GM21367 (cell line): ENCODE measurements at regions not wholly inside any gene's neighbourhood (a gene's known extent, or its start where the extent isn't known, plus 50 kb on each side); places are given as distances from the start of the nearest gene placed in this dataset.

ENCODE experiments used
- ATAC-seq: cut with Tn5 transposase; IDR thresholded peaks from one replicate; pipeline ENCODE4 v1.9.1; 2021; ENCODE audit not compliant: unreplicated experiment

DNA sequence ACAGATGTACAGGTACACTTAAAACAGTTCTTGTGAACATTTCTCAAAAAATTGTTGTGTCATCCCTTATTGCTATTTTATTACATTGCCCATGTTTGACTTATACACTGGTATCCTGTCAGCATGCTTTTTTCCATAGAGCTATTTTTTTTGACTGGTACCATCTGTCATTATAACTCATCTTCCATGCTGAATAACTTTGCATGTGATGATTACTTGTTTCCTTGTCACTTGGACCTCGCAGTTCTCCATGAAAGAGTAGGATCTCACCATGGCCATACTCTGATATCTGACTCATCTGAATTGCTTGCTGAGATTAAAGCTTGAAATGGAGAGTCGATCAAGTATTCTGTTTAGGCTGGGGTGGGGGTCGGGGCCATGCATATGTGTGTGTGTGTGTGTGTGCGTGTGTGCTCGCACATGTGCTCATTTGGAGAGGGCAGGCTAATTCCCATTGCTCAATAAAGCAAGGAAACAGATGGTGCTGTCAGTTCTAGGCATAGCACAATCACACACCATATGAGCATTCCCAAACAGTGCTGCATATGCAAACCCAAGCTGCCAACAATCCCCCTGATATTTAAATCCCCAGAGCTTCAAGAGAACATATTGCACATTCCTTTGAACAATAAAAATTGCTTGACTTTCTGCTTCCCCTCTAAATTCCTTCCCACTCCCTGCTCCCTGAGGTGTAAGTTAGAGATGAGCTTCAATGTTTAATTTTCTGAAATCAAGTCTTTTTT lies 62.9 kb downstream of the NHLRC3 start:
- no peak for ATAC-seq

DNA sequence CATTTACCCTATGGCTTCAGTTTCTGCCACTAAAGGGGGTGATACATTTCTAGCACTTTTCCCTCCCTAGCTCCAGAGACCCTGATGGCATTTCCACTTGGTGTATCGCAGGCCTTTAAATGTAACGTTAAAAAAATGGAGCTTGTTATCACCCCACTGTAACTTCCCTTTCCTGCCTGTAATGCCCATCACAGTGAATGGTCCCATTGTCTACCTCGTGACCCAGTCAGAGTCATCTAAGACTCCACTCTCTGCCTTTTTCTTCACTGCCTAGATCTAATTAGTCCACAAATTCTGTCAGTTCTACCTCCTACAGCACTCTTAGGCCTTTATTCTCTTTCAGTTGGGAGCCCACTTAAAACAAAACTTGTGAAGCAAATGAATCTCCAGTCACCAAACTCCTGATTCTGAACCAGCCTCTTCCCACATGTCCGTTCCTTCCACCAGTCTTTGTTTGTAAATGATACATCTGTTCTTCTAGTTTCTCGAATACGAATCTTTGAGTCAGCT lies 64.8 kb downstream of the NHLRC3 start:
- no peak for ATAC-seq

DNA sequence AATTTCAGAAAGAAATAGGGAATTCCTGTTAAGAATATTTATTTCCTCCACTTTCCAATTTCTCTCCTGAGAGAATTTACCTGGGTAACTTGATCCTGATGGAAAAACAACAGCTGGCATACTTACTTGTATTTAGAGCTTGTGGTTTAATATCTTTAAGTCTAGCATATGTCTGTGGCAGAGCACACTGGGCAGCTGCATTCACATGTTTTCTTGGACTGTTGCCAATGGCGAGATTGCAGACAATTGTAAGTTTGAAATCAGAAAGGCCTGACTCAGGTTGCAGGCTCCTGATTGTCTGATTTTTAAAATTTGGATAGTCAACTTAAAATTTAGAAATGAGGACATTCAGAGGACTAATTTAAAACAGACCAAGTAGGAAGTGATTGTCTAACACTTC lies 66.9 kb downstream of the NHLRC3 start:
- ATAC-seq = no peak

DNA sequence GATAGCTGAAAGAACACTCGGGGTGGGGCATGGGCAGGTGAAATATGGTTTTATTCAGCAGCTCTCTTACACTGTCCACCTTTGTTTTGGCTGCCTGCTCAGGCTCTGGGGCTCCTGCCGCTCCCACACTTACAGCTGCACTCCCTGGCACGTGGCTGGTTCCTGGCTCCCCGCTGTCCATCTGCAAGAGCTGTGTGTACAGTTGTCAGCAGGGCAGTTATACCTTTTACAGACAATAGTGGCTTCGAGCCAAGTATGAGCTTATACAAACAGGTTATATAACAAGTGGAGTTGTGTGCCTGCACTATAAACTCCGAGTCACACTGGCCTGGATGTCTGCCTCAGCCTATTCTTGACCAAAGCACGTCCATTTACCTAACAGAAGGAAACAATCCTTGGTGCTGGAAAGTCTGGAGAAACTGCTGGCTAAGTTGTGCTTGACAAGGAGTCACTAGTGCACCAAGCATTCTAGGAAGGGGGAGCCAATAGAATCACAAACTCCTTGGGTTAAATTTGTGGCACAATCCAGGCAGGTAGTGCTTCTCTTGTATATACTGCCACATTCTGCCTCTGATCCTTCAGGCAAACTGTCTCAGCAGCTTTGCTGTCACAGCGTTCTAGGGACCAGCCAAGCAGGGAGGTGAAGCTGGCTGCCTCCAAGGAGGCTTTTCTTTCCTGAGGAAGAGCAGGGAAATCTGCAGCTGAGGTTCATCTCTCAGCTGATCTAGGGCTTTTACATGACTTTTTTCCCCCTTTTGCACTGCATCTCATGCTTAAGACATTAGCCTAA lies 68.2 kb downstream of the NHLRC3 start:
- ATAC-seq = no peak

DNA sequence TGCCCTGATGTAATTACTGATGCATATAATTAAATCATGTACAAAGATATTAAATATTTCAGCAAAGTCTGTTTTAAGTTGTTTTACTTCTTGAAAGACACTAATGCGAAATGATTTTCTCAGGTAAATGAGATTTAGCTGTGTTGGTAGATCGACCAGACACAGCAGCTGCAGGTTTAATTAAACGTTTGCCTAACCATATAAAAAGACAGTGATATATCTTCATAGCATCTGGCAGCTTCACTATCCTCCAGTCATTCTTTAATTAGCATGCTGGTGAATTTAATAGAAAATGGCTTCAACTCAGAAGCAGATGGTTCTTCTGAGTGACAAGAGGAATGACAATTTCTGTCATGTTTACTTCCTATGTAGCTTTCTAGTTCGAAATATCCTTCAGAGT lies 69.3 kb downstream of the NHLRC3 start:
- ATAC-seq = no peak

DNA sequence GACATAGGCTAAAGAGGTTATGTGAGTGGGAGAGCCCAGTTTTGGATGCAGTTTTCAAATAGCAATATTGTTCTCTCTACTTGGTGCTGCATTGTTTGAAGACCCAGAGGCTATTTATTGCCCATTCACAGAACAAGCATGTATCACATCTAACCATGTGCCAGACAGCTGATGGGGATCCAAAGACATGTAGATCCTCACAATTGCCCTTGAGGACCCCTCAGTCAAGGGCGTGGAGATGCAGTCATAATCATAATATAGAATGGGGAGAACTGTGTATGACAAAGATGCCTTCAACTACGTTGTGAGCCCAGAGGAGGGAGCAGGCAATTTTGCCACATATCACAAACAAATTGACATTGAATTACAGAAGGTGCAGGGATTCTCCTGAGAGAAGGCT lies 70.5 kb downstream of the NHLRC3 start:
- no peak for ATAC-seq

DNA sequence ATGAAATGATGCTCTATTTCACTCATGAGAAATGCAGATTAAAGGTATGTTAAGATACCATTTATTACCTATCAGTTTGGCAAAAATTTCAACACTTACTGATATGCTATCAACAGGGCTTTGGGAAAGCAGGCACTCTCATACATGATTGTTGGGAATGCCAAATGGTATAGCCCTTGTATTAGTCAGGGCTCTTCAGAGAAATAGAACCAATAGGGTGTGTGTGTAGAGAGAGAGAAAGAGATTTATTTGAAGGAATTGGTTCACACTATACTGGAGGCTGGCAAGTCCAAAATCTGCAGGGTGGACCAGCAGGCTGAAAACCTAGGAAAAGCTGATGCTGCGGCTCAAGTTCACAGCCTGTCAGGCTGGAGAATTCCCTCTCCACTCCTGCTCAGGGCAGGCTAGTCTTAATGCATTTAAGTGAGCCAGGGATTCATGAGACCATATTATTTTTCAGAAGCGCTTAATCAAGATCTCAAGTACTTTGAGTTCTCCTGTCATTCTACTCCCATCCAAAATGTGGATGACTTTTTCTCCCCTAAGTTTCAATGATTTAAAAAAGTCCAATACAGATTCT lies 72.4 kb downstream of the NHLRC3 start:
- ATAC-seq = no peak

DNA sequence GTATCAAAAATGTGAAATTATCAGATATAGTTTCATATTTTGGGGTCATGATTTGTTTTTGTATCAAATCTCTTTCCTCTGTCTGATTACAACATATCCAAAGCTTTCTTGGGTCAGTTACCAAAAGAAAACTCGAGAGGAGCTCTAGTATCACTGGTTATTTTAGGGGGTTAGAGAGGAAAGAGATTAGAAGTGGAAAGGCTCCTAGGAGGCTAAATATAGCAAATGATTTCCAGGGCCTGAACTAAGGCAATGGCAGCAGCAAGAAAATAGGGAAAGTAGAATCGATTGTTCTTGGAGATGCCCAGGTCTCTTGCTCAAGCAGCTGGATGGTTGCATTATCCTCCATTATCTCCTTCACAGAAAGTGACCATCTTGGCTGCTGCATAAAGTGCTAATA lies 72.9 kb downstream of the NHLRC3 start:
- no peak for ATAC-seq

DNA sequence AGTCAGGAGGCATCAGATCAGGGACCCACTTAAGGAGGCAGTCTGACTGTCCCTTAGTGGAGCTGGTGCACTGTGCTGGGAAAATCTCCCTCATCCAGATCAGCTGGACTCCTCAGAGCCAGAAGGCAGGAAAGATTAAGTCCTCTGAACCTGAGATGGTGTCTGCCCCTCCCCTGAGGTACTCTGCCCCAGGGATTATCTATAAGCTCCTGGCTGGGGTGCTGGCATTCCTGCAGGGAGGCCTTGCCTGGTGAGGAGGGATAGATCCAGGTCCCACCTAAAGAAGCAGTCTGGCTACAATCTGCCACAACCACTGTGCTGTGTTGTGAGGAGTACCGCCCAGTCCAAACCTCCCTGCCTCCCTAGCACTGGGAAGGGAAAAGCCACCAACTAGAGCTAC lies 81.2 kb downstream of the NHLRC3 start:
- no peak for ATAC-seq

DNA sequence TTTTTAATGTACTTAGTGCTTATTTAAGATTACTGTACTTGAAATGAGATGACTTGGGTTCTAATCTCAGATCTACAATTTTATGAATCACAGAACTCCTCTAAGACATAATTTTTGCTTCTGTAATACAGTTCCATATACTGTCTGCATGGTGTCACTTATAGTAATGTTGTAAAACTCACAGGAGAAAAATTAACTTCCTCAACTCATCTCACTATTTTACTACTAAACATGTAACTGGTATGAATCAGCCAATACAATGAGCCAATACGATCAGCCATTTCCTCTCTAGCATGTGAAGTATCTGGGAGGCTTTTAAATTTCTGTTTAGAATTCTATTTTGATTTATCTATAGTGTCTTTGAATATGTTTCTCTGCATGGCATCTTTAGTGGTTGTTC lies 85.3 kb downstream of the NHLRC3 start:
- no peak for ATAC-seq

DNA sequence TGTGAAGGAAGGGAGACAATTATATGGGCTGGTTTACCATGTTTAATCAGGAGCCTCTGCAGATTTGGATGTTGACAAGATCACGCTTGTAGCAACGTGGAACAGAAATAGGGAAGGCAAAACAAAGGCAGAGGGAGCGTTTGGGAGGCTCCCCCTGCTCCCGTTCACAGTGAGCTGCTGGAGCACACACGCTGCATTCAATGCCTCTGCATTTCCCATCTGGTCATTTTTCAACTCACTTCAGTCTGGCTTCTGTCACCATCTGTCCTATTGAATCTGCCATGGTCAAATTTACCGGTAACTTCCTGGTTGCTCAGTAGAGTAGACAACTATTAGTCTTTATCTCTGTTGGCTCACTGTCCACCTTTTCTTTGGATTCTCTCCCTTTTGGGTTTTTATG lies 91.0 kb downstream of the NHLRC3 start:
- no peak for ATAC-seq

DNA sequence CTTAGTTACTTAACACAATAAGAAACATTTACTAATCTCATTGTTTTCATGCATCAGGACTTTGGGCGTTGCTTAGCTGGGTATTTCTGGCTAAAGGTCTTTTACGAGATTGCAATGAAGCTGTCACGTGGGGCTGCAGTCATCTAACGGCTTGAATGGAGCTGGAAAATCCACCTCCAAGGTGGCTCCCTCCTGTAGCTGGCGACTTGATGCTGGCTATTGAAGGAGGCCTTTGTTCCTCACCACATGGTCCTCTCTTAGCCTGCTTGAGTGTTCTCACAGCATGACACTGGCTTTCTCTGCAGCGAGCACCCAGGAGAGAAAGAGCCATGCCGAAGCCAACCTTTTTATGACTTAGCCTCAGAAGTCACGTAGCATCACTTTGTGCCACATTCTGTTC lies 92.0 kb downstream of the NHLRC3 start:
- no peak for ATAC-seq

DNA sequence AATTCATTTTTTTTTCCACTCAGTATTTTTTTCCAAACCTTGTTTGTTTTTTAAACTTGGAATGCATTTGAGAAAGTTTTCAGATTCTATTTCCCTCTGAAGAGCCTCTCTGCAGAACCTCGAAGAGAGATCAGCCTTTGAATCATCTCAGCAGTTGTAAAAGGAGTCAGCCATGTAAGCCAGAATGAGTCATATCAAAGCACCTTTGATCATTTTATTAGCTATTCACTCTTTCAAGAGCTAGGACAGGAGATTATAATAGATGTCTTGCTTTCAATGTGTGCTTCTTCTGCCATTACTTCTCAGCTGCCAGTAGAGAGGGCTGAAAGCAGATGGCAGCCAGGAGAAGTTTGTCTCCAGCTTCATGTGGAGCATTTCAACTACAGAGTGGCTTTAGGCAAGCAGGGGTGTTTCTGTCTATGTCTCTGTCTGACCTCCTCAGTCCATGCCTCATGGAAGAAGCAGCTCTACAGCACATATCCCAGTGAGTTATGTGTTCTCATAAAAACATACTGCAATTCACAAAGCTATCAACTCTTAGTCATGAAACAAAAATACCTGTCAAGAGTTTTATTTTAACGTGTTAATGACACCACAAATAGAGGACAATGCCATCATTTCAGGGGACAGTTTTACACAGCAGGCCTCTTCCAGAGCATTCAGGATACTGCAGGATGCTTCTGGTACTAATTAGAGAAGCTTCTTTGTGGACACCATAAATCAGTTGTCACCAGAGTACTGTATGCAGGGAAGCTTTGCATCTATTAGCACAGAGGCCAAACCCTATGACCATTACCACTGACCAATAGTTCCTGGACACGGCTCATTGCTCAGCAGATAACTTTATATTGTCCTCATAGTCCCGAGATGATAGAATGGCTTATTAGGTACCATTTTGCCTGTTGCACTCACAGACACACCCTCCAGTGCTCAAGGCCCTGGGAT lies 94.3 kb downstream of the NHLRC3 start:
- ATAC-seq = no peak

DNA sequence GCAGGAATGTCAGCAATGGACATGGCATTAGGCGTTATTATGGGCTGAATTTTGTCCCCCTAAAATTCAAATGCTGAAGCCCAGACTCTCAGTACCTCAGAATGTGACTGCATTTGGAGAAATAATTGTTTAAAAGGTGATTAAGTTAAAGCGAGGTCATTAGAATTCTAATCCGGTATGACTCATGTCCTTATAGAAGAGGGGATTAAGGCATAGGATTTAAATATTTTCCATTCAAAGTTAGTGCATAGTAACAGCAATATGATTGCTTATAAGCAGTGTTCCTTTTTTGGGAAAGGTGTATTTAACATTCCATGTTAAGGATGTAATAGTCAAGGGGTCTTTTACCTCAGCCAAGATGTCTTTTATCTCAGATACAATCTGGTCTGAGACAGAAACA lies 95.5 kb downstream of the NHLRC3 start:
- no peak for ATAC-seq

DNA sequence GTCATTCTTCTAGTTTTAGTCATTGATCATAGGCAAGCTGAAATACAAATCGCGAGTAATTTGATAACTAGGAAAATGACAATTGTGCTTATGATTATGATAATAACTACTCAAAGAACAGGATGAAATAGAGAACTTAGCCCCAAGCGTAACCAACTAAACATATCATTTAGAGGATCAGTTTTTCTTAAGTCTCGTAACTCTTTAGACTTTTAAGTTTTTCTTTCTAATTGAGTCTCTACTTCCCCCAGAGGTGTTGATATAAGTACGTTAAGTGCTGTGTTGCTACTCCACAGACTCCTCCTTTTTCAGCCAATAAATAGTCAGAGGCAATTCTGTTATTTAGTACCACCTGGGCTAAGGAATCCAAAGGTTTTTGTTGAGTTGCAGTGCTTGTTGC lies 96.3 kb downstream of the NHLRC3 start:
- no peak for ATAC-seq

DNA sequence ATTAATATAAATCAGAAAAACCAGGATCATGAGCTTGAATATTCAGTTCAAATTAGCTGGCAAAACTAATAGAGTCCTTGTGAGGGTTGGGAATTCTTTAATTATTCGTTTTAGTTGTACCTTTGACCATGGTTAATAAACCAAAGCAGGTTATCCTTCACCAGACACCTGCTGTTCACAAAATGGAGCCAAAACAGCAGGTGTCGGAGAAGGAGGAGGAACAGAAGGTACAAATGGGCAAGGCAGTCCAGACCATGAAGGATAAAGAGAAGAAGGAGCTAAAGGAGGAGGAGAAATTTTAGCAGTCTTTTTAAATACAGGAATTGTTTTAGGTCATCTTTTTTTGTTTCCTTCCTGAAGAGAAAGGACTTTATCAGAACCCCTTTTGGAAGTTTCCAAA lies 106.1 kb downstream of the NHLRC3 start:
- ATAC-seq = no peak

DNA sequence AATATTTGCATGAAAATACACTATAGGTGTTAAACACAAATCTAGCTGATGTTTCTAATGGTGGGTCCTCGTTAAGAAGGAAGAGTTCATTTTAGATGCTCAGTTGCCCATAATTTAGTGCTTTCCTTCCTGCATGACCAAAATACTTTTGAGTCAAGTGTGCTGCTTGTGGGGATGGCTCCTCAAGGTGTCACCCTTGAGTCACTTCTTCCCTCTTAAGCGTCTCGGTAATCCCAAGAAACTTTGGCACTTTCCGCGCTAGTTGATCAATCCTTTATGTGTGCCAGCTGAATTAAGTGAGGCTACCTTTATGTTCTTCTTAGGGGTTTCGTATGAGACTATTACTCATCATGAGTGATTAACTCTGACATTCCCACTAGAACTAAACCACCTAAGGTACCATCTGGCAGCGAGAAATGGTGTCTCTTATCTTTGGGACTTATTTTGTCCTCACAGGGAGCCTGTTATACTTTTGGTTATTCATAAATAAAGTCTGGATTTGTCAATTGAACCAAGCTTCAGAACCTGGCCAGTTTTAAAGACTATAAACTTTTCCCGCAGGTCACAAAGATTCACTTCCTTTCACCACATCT lies 106.8 kb downstream of the NHLRC3 start:
- no peak for ATAC-seq

DNA sequence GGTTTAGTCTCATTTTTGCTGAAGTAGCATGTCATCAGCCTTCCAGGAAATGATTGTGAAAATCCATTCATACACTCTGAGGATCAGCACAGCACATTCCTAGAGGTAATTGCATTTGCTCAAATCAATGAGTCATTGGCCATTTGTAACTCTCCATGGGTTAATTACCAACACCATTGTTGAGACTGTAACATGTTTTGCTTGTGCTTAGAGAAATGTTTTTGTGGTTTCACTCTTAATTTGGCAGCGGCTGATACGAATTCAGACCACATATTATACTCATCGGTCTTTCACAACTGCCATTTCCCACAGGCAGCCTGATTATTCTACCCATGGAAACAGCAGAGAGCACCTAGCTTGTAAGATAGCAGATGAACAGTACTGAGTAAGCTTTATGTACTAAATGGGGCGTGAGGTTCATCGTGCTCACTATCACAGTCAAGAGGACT lies 110.3 kb downstream of the NHLRC3 start:
- ATAC-seq = no peak

DNA sequence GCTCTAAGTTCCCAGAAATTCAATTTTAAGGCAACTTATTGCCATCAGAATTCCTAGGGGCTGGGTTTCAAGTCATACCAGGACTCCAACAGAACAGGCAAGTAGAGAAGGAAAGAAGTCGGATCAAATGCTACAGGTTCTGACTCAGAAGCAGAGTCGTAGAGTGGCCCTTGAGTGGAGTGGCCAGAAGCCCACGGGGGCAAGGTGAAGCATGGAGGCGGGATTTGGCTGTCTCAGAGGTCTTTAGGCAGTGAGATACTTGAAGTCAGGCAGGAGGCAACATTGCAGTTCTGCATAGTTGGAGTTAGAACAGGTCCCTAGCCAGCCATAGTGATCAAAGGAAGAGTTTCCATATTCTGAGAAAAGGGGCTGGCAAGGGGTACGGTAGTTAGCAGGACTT lies 111.6 kb downstream of the NHLRC3 start:
- no peak for ATAC-seq

DNA sequence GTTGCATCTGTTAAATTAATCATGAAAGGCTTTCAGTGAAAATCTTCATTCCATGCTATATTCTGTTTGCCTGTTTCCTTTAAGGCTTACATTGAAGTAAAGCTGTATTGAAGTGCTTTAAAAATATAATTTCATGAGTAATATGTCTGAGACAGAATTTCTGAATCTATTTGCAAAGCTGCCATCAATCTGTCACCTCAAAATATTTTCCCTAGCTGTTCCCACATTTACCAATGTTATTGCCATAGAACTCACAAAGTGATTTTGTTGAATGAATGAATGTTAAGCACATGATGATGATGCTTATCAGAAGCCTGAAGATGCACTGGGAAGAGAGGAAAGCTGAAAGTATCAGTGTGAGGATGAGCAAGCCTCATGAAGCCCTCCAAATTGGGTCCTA lies 115.8 kb downstream of the NHLRC3 start:
- no peak for ATAC-seq

DNA sequence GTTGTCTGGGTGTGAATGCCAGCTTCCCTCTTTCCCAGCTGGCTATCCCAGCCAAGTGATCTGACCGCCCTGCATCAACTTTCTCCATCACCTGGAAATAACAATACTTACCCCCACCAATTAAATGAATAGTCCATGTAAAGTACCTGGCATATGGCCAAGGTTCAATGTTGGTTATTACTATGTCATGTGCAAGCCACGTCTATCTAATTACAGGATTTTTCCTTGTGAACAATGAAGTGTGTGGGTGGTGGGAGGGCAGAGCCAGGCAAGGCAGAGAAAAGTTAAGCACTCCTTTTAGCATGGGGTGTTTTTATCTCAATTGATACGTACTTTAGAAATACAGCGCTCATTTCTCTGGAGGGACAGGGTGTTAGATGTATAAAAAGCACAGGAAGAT lies 121.1 kb downstream of the NHLRC3 start:
- ATAC-seq = no peak
